ENCODE measurements at regions not wholly inside any gene's neighbourhood (a gene's known extent, or its start where the extent isn't known, plus 50 kb on each side); places are given as distances from the start of the nearest gene placed in this dataset.

- no peak overlapping the region for H3K4me3 ChIP-seq (ENCODE audit: low read depth, low read length)
- H3K36me3 ChIP-seq (ENCODE audit: control insufficient read depth, insufficient read depth, low read length) = no peaks in the 10 kb centered on the region
- no peaks in the 10 kb centered on the region for H3K27me3 ChIP-seq (ENCODE audit: control insufficient read depth, insufficient read depth, low read length)
- no peak for DNase-seq (ENCODE audit: low read depth)
- TF ChIP-seq CTCF (IDR thresholded peaks at IDR 0.05; ENCODE audit: insufficient read depth, low read length, poor library complexity, severe bottlenecking) = no peak
These were observed 574.5 kb downstream of the ZWINT start for GRCh38 chr10:55786461-55787050.

DNA sequence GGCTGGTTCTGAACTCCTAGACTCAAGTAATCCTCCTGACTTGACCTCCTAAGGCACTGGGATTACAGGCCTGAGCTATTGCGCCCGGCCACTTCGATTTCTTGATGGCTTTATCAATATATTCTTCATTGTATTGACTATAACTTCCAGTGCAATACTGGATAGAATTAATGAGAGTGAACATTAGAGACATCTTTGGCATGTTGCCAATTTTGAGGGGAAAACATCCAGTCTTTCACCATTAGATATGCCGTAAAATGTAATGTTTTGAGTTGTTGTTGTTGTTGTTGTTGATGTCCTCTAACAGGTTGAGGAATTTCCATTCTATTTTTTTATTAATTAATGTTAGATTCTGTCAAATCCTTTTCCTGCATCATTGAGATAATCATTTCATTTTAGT, 578.9 kb downstream of the ZWINT start:
- Histone ChIP-seq H3K27me3 (ENCODE audit: control insufficient read depth, insufficient read depth, low read length) (no peaks in the 10 kb centered on the region), H3K36me3 (ENCODE audit: control insufficient read depth, insufficient read depth, low read length) (no peaks in the 10 kb centered on the region), H3K4me3 (ENCODE audit: low read depth, low read length) (no peak overlapping the region)
- DNase-seq (ENCODE audit: low read depth) = no peak
- no peak for TF ChIP-seq CTCF (IDR thresholded peaks at IDR 0.05; ENCODE audit: insufficient read depth, low read length, poor library complexity, severe bottlenecking)

GRCh38 chr10:55766212-55766611, 594.8 kb downstream of the ZWINT start:
- Histone ChIP-seq H3K36me3 (ENCODE audit: control insufficient read depth, insufficient read depth, low read length) (no peaks in the 10 kb centered on the region), H3K27me3 (ENCODE audit: control insufficient read depth, insufficient read depth, low read length) (no peaks in the 10 kb centered on the region), H3K4me3 (ENCODE audit: low read depth, low read length) (no peak overlapping the region)
- no peak for TF ChIP-seq CTCF (IDR thresholded peaks at IDR 0.05; ENCODE audit: insufficient read depth, low read length, poor library complexity, severe bottlenecking)
- no peak for DNase-seq (ENCODE audit: low read depth)

- Histone ChIP-seq H3K4me3 (ENCODE audit: low read depth, low read length) (no peak overlapping the region), H3K27me3 (ENCODE audit: control insufficient read depth, insufficient read depth, low read length) (no peaks in the 10 kb centered on the region), H3K36me3 (ENCODE audit: control insufficient read depth, insufficient read depth, low read length) (no peaks in the 10 kb centered on the region)
- no peak for DNase-seq (ENCODE audit: low read depth)
- no peak for TF ChIP-seq CTCF (IDR thresholded peaks at IDR 0.05; ENCODE audit: insufficient read depth, low read length, poor library complexity, severe bottlenecking)
These were observed 610.6 kb downstream of the ZWINT start for GRCh38 chr10:55750458-55750857.

DNA sequence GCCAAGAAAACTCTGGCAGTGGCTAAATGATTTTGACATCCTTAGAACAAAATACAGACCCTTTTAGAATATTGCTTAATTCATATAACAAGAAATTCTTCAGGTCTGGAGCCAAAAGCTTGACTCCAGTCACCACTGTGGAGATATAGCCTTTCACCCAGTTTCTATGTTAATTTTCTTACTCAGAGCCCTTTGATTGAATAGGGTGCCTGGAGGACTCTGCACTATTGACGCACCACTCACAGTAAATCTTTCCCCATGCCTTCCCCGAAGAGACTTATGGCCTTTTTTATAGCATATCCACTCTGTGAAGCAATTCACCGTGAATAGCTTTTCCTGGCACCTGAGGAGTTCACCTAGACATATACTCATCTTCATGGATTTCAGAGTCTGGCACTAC, 613.8 kb downstream of the ZWINT start:
- Histone ChIP-seq H3K27me3 (ENCODE audit: control insufficient read depth, insufficient read depth, low read length) (no peaks in the 10 kb centered on the region), H3K4me3 (ENCODE audit: low read depth, low read length) (no peak overlapping the region), H3K36me3 (ENCODE audit: control insufficient read depth, insufficient read depth, low read length) (no peaks in the 10 kb centered on the region)
- no peak for DNase-seq (ENCODE audit: low read depth)
- TF ChIP-seq CTCF (IDR thresholded peaks at IDR 0.05; ENCODE audit: insufficient read depth, low read length, poor library complexity, severe bottlenecking) = no peak

GRCh38 chr10:55746002-55746401, 615.1 kb downstream of the ZWINT start:
- TF ChIP-seq CTCF (IDR thresholded peaks at IDR 0.05; ENCODE audit: insufficient read depth, low read length, poor library complexity, severe bottlenecking) = no peak
- Histone ChIP-seq H3K27me3 (ENCODE audit: control insufficient read depth, insufficient read depth, low read length) (no peaks in the 10 kb centered on the region), H3K36me3 (ENCODE audit: control insufficient read depth, insufficient read depth, low read length) (no peaks in the 10 kb centered on the region), H3K4me3 (ENCODE audit: low read depth, low read length) (no peak overlapping the region)
- no peak for DNase-seq (ENCODE audit: low read depth)

Data from kidney epithelial cell (primary cell).